Keratinocyte (primary cell): ENCODE measurements at regions not wholly inside any gene's neighbourhood (a gene's known extent, or its start where the extent isn't known, plus 50 kb on each side); places are given as distances from the start of the nearest gene placed in this dataset.

Experiments used
- CTCF ChIP-seq, 3 experiments: IDR thresholded peaks in 1 of 3; conservative IDR thresholded peaks in 1 of 3; optimal IDR thresholded peaks in 1 of 3; 2 replicates in 2 of 3; 3 replicates in 1 of 3; pipeline versions ENCODE3 to v1.5.1; 2011; ENCODE audit warnings: low read length in 3 of 3, mild to moderate bottlenecking in 3 of 3, moderate library complexity in 2 of 3, control low read depth in 1 of 3, inconsistent platforms in 1 of 3; ENCODE audit not compliant: insufficient read depth in 2 of 3; ENCODE audit errors: extremely low read depth in 1 of 3
- EZH2 ChIP-seq: IDR thresholded peaks from one replicate; pipeline ENCODE4 v1.6.1; 2012; ENCODE audit warnings: inconsistent platforms, mild to moderate bottlenecking, low read length, moderate library complexity

GRCh38 chr4:136227315-136227714 is 1305.0 kb downstream of the PCDH18 start:
- TF ChIP-seq CTCF (optimal IDR thresholded peaks at IDR 0.05 in 1 of 3, IDR thresholded peaks at IDR 0.05 in 1 of 3, conservative IDR thresholded peaks at IDR 0.05 in 1 of 3; ENCODE audit: extremely low read depth in 1 of 3, insufficient read depth in 2 of 3, low read length in 3 of 3): no peak
- no peak for TF ChIP-seq EZH2
